H9 (cell line): ENCODE measurements at regions not wholly inside any gene's neighbourhood (a gene's known extent, or its start where the extent isn't known, plus 50 kb on each side); places are given as distances from the start of the nearest gene placed in this dataset.

Experiments used
- DNase-seq: peaks from one replicate; pipeline ENCODE4 v3.0.0-alpha.2; 2017
- H2AFZ ChIP-seq: one replicate; pipeline ENCODE4 v1.6.1; 2013; ENCODE audit warnings: mild to moderate bottlenecking, low read length, control low read depth, moderate library complexity
- H2AK5ac ChIP-seq: 2 replicates; pipeline ENCODE4 v1.6.1; 2013; ENCODE audit warnings: low read length, control low read depth, mixed read lengths; ENCODE audit not compliant: insufficient read length
- H2BK120ac ChIP-seq: one replicate; pipeline ENCODE4 v1.6.1; 2013; ENCODE audit warnings: low read depth, mild to moderate bottlenecking, low read length, control low read depth, inconsistent platforms; ENCODE audit not compliant: poor library complexity, severe bottlenecking
- H2BK12ac ChIP-seq: 2 replicates; pipeline ENCODE4 v1.6.1; 2013; ENCODE audit warnings: low read length, control low read depth, mixed read lengths, low read depth; ENCODE audit not compliant: insufficient read length
- H2BK15ac ChIP-seq: 2 replicates; pipeline ENCODE4 v1.6.1; 2013; ENCODE audit warnings: low read depth, low read length, control low read depth
- H2BK20ac ChIP-seq: one replicate; pipeline ENCODE4 v1.6.1; 2013; ENCODE audit warnings: low read depth, mild to moderate bottlenecking, low read length, control low read depth, inconsistent platforms; ENCODE audit not compliant: poor library complexity, severe bottlenecking
- H2BK5ac ChIP-seq: 2 replicates; pipeline ENCODE4 v1.6.1; 2013; ENCODE audit warnings: low read length, control low read depth, mixed read lengths; ENCODE audit not compliant: insufficient read length
- H3K14ac ChIP-seq: 2 replicates; pipeline ENCODE4 v1.6.1; 2013; ENCODE audit warnings: low read length, control low read depth; ENCODE audit not compliant: insufficient read depth
- H3K18ac ChIP-seq: 2 replicates; pipeline ENCODE4 v1.6.1; 2013; ENCODE audit warnings: low read depth, mild to moderate bottlenecking, mixed read lengths, low read length, control low read depth; ENCODE audit not compliant: insufficient read length
- H3K23ac ChIP-seq: 2 replicates; pipeline ENCODE4 v1.6.1; 2013; ENCODE audit warnings: low read length, control low read depth, mixed read lengths, low read depth; ENCODE audit not compliant: insufficient read length
- H3K23me2 ChIP-seq: 2 replicates; pipeline ENCODE4 v1.6.1; 2013; ENCODE audit warnings: low read depth, mild to moderate bottlenecking, mixed read lengths, low read length, control low read depth; ENCODE audit not compliant: insufficient read length, poor library complexity, severe bottlenecking
- H3K27ac ChIP-seq: 2 replicates; pipeline ENCODE4 v1.5.1; 2013; ENCODE audit warnings: low read length, control low read depth, mixed read lengths, low read depth; ENCODE audit not compliant: insufficient read length
- H3K27me3 ChIP-seq: 2 replicates; pipeline ENCODE4 v1.6.1; 2013; ENCODE audit warnings: low read length, control low read depth, inconsistent platforms; ENCODE audit not compliant: insufficient read depth
- H3K4ac ChIP-seq: 2 replicates; pipeline ENCODE4 v1.6.1; 2013; ENCODE audit warnings: low read depth, mild to moderate bottlenecking, control low read depth, inconsistent platforms, low read length, moderate library complexity
- H3K4me1 ChIP-seq: 2 replicates; pipeline ENCODE4 v1.6.1; 2013; ENCODE audit warnings: low read length, control low read depth, inconsistent platforms; ENCODE audit not compliant: insufficient read depth
- H3K4me2 ChIP-seq: 2 replicates; pipeline ENCODE4 v1.6.1; 2013; ENCODE audit warnings: low read length, control low read depth, mixed read lengths; ENCODE audit not compliant: insufficient read length, insufficient read depth
- H3K56ac ChIP-seq: 2 replicates; pipeline ENCODE4 v1.6.1; 2013; ENCODE audit warnings: low read depth, mild to moderate bottlenecking, mixed read lengths, low read length, control low read depth; ENCODE audit not compliant: insufficient read length
- H3K79me1 ChIP-seq: 2 replicates; pipeline ENCODE4 v1.6.1; 2013; ENCODE audit warnings: low read depth, mild to moderate bottlenecking, moderate library complexity, low read length, control low read depth, inconsistent platforms; ENCODE audit not compliant: insufficient read depth, poor library complexity, severe bottlenecking
- H3K79me2 ChIP-seq: 2 replicates; pipeline ENCODE4 v1.6.1; 2013; ENCODE audit warnings: low read length, control low read depth, inconsistent platforms; ENCODE audit not compliant: insufficient read depth
- H3K9ac ChIP-seq: 2 replicates; pipeline ENCODE4 v1.6.1; 2013; ENCODE audit warnings: low read length, control low read depth, mixed read lengths; ENCODE audit not compliant: insufficient read length; ENCODE audit errors: extremely low read depth
- H3K9me3 ChIP-seq: one replicate; pipeline ENCODE4 v1.6.1; 2013; ENCODE audit warnings: low read depth, low read length, inconsistent platforms; ENCODE audit not compliant: control insufficient read depth
- H3T11ph ChIP-seq: one replicate; pipeline ENCODE4 v1.6.1; 2013; ENCODE audit warnings: mild to moderate bottlenecking, low read length, control low read depth, inconsistent platforms
- H4K20me1 ChIP-seq: one replicate; pipeline ENCODE4 v1.6.1; 2013; ENCODE audit not compliant: control insufficient read depth, insufficient read length, insufficient read depth
- H4K5ac ChIP-seq: 2 replicates; pipeline ENCODE4 v1.6.1; 2013; ENCODE audit warnings: low read depth, mild to moderate bottlenecking, mixed read lengths, low read length, control low read depth; ENCODE audit not compliant: insufficient read length
- H4K8ac ChIP-seq: replicated peaks from 2 replicates; pipeline ENCODE4 v1.6.1; 2013; ENCODE audit warnings: low read length, control low read depth, mixed read lengths, low read depth; ENCODE audit not compliant: insufficient read length
- H4K91ac ChIP-seq: 2 replicates; pipeline ENCODE4 v1.6.1; 2013; ENCODE audit warnings: low read depth, mild to moderate bottlenecking, moderate library complexity, mixed read lengths, low read length, control low read depth; ENCODE audit not compliant: insufficient read length
- H3K27ac Mint-ChIP-seq, 3 experiments: 2 replicates in 2 of 3; 3 replicates in 1 of 3; pipeline ENCODE4 v1.8.0; 2020 to 2021; ENCODE audit warnings: mixed read lengths in 3 of 3, mild to moderate bottlenecking in 1 of 3, moderate library complexity in 1 of 3
- H3K27me3 Mint-ChIP-seq: 2 replicates; pipeline ENCODE4 v1.8.0; 2021; ENCODE audit warnings: low read depth, mild to moderate bottlenecking, moderate library complexity, mixed read lengths
- H3K36me3 Mint-ChIP-seq, 3 experiments: 2 replicates in 2 of 3; 3 replicates in 1 of 3; pipeline ENCODE4 v1.8.0; 2020 to 2021; ENCODE audit warnings: low read depth in 3 of 3, mixed read lengths in 3 of 3; ENCODE audit not compliant: insufficient read depth in 1 of 3
- H3K4me1 Mint-ChIP-seq, 2 experiments: 2 replicates each; pipeline ENCODE4 v1.8.0; 2020; ENCODE audit warnings: mixed read lengths in 2 of 2
- H3K4me3 Mint-ChIP-seq, 2 experiments: 2 replicates in 1 of 2; 3 replicates in 1 of 2; pipeline ENCODE4 v1.8.0; 2020 to 2021; ENCODE audit warnings: mild to moderate bottlenecking in 2 of 2, mixed read lengths in 2 of 2, moderate library complexity in 1 of 2
- H3K9me3 Mint-ChIP-seq, 2 experiments: 2 replicates in 1 of 2; 3 replicates in 1 of 2; pipeline ENCODE4 v1.8.0; 2020; ENCODE audit warnings: mild to moderate bottlenecking in 2 of 2, mixed read lengths in 2 of 2, moderate library complexity in 1 of 2
- WGBS: extraction: QIAGEN DNeasy Blood & Tissue Kit; methylation state at CpG from one replicate; pipeline ENCODE4 v1.1.7; 2013; ENCODE audit warnings: missing lambda C conversion rate, low lambda C conversion rate, mixed read lengths; ENCODE audit not compliant: insufficient read length; ENCODE audit errors: extremely low coverage; 5-methylcytosine and 5-hydroxymethylcytosine counted together
- TF ChIP-seq, protein P1 (sequence below): fragments of 200-600 bp; sonication (generic); conservative IDR thresholded peaks from 3 replicates; pipeline ENCODE4 v1.8.0; 2021; ENCODE audit warnings: antibody characterized with exemption, mild to moderate bottlenecking

- TF ChIP-seq, protein P1, sequence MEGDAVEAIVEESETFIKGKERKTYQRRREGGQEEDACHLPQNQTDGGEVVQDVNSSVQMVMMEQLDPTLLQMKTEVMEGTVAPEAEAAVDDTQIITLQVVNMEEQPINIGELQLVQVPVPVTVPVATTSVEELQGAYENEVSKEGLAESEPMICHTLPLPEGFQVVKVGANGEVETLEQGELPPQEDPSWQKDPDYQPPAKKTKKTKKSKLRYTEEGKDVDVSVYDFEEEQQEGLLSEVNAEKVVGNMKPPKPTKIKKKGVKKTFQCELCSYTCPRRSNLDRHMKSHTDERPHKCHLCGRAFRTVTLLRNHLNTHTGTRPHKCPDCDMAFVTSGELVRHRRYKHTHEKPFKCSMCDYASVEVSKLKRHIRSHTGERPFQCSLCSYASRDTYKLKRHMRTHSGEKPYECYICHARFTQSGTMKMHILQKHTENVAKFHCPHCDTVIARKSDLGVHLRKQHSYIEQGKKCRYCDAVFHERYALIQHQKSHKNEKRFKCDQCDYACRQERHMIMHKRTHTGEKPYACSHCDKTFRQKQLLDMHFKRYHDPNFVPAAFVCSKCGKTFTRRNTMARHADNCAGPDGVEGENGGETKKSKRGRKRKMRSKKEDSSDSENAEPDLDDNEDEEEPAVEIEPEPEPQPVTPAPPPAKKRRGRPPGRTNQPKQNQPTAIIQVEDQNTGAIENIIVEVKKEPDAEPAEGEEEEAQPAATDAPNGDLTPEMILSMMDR, result no peak
- Histone ChIP-seq H4K8ac (no peak overlapping the region), H3K79me2 (no peaks in the 10 kb centered on the region), H3K18ac (no peak overlapping the region), H3K23ac (no peak overlapping the region), H3K27ac (no peak overlapping the region), H3K4ac (no peak overlapping the region), H2AK5ac (no peak overlapping the region), H3K23me2 (peaks cover 13% of the 10 kb centered on the region), H4K20me1 (no peaks in the 10 kb centered on the region), H4K91ac (no peak overlapping the region), H2BK12ac (no peak overlapping the region), H3K14ac (no peak overlapping the region), H3K9me3 (no peaks in the 10 kb centered on the region), H2BK120ac (no peak overlapping the region), H2BK20ac (no peak overlapping the region), H3T11ph (no peak overlapping the region), H3K4me2 (no peak overlapping the region), H3K56ac (no peak overlapping the region), H2BK15ac (no peak overlapping the region), H3K4me1 (no peaks in the 10 kb centered on the region; the same call in 1 of the 2 replicates), H4K5ac (no peak overlapping the region), H3K27me3 (peaks cover 8% of the 10 kb centered on the region; the same call in 1 of the 2 replicates), H2BK5ac (no peak overlapping the region), H3K9ac (no peak overlapping the region), H2AFZ (no peak overlapping the region), H3K79me1 (no peaks in the 10 kb centered on the region)
- peaks cover 37 to 38% of the 10 kb centered on the region in 2 experiments for H3K4me1 Mint-ChIP-seq
- H3K27me3 Mint-ChIP-seq, result peaks cover 34% of the 10 kb centered on the region
- DNase-seq, result no peak
- no CpG with 5 or more reads among the region's 5 CpGs for WGBS
- H3K4me3 Mint-ChIP-seq, result no peak overlapping the region; a peak in 1 of 5 replicates
- no peak overlapping the region for H3K27ac Mint-ChIP-seq
- H3K36me3 Mint-ChIP-seq, result no peaks in the 10 kb centered on the region
- H3K9me3 Mint-ChIP-seq, result no peaks in the 10 kb centered on the region
Measured at GRCh38 chr20:1801225-1801928, 93.8 kb upstream of the SIRPA start.
